Calu3 (cell line): ENCODE measurements at regions not wholly inside any gene's neighbourhood (a gene's known extent, or its start where the extent isn't known, plus 50 kb on each side); places are given as distances from the start of the nearest gene placed in this dataset.
"Not testable (repeated sequence)": the region's sequence is repeated elsewhere in the genome, so short reads cannot be mapped to it uniquely, and the experiment has no call there.

Experiments used
- BruUV-seq: library from RNA; stranded (reverse); fragments of 400-500 nt; replicated peaks from 2 replicates; lab custom pipeline; 2021; lab: Mats Ljungman, UMichigan
- CTCF ChIA-PET: fragments of 300-600 bp; sonication (Branson Sonifier 250); formaldehyde crosslinking; loops from one replicate; lab custom pipeline; 2022; ENCODE audit warnings: antibody characterized with exemption; lab: Charles Lee
- DNase-seq: peaks from one replicate; pipeline ENCODE4 v3.0.0; 2022
- H3K27ac Mint-ChIP-seq: one replicate; pipeline ENCODE4 v1.8.0; 2022; ENCODE audit warnings: mixed read lengths; ENCODE audit not compliant: unreplicated experiment
- H3K27me3 Mint-ChIP-seq: one replicate; pipeline ENCODE4 v1.8.0; 2022; ENCODE audit warnings: mixed read lengths; ENCODE audit not compliant: unreplicated experiment
- H3K36me3 Mint-ChIP-seq: one replicate; pipeline ENCODE4 v1.8.0; 2022; ENCODE audit warnings: mild to moderate bottlenecking, moderate library complexity, mixed read lengths; ENCODE audit not compliant: insufficient read depth, unreplicated experiment
- H3K4me1 Mint-ChIP-seq: one replicate; pipeline ENCODE4 v1.8.0; 2022; ENCODE audit warnings: mild to moderate bottlenecking, low read depth, mixed read lengths; ENCODE audit not compliant: unreplicated experiment
- H3K4me3 Mint-ChIP-seq: one replicate; pipeline ENCODE4 v1.8.0; 2022; ENCODE audit warnings: mild to moderate bottlenecking, low read depth, moderate library complexity, mixed read lengths; ENCODE audit not compliant: unreplicated experiment
- H3K9me3 Mint-ChIP-seq: one replicate; pipeline ENCODE4 v1.8.0; 2022; ENCODE audit warnings: low read depth, mixed read lengths; ENCODE audit not compliant: unreplicated experiment
- intact Hi-C: fragments of 100-400 bp; cut with micrococcal nuclease; formaldehyde crosslinking; loops from one replicate; pipeline ENCODE4 v1.10.0; 2022; ENCODE audit not compliant: unreplicated experiment
- TF ChIP-seq, protein P1 (sequence below): fragments of 200-600 bp; IDR thresholded peaks from one replicate; pipeline ENCODE4 v1.8.0; 2022; ENCODE audit warnings: antibody characterized with exemption; ENCODE audit not compliant: unreplicated experiment

GRCh38 chr12:75943730-75944096, 87.9 kb downstream of the PHLDA1 start:
- Mint-ChIP-seq H3K36me3 (peaks cover 29% of the 10 kb centered on the region), H3K4me1 (peaks cover 34% of the 10 kb centered on the region), H3K9me3 (no peaks in the 10 kb centered on the region), H3K4me3 (peak overlapping the region; percentile 57), H3K27me3 (no peaks in the 10 kb centered on the region), H3K27ac (peak overlapping the region; percentile 87)
- TSS peak; percentile 93 for BruUV-seq
- TF ChIP-seq, protein P1, sequence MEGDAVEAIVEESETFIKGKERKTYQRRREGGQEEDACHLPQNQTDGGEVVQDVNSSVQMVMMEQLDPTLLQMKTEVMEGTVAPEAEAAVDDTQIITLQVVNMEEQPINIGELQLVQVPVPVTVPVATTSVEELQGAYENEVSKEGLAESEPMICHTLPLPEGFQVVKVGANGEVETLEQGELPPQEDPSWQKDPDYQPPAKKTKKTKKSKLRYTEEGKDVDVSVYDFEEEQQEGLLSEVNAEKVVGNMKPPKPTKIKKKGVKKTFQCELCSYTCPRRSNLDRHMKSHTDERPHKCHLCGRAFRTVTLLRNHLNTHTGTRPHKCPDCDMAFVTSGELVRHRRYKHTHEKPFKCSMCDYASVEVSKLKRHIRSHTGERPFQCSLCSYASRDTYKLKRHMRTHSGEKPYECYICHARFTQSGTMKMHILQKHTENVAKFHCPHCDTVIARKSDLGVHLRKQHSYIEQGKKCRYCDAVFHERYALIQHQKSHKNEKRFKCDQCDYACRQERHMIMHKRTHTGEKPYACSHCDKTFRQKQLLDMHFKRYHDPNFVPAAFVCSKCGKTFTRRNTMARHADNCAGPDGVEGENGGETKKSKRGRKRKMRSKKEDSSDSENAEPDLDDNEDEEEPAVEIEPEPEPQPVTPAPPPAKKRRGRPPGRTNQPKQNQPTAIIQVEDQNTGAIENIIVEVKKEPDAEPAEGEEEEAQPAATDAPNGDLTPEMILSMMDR, result no peak
- CTCF ChIA-PET, result interaction anchor here (0.8 to 2.4 kb wide), 8 partner anchors 9 to 304 kb away, joined by 3 to 13 read pairs (median 4); partner anchors contain the start of gene PHLDA1
- DNase-seq, result no peak
- intact Hi-C loops, result loop anchor here (2.0 to 5.0 kb wide), 5 partner anchors 35 to 383 kb away; no protein-coding TSS in a partner anchor

- H3K9me3 Mint-ChIP-seq, CTCF ChIA-PET, H3K4me3 Mint-ChIP-seq, H3K27ac Mint-ChIP-seq, H3K27me3 Mint-ChIP-seq, BruUV-seq, DNase-seq: not testable (repeated sequence)
- intact Hi-C loops, result loop anchor here (5.0 kb wide), 1 partner anchor 299 kb away; no protein-coding TSS in a partner anchor
- H3K36me3 Mint-ChIP-seq, result peaks cover 29% of the 10 kb centered on the region
- peaks cover 27% of the 10 kb centered on the region for H3K4me1 Mint-ChIP-seq
These were observed 89.9 kb downstream of the PHLDA1 start for GRCh38 chr12:75941661-75942060.

- CTCF ChIA-PET, result no interaction called here
- H3K27me3 Mint-ChIP-seq, result no peaks in the 10 kb centered on the region
- no peak for DNase-seq
- H3K4me1 Mint-ChIP-seq, result peaks cover 7% of the 10 kb centered on the region
- TF ChIP-seq, protein P1, result no peak
- H3K4me3 Mint-ChIP-seq, result no peak overlapping the region
- peaks cover 19% of the 10 kb centered on the region for H3K36me3 Mint-ChIP-seq
- no TSS peak for BruUV-seq
- no peak overlapping the region for H3K27ac Mint-ChIP-seq
- intact Hi-C loops, result no loop called here
- H3K9me3 Mint-ChIP-seq, result no peaks in the 10 kb centered on the region
These were observed 92.4 kb downstream of the PHLDA1 start for GRCh38 chr12:75939016-75939642.

DNA sequence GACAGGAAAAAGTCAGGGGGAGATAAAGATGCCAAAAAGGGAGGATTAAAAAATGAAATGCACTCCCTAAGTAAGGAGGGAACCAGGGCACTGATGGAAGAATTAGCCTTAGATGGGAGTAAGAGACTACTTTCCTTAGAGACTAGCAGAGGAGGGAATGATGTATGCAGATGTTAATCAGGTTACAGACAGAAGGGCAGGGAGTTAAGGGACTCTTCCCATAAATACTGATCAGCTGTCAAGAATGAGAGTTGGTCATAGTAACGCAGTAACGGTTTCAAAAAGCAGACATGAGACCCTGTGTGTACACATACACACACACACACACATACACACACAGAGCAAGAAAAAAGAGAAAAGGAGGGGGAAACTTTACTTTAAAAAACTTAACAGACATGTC, 93.4 kb downstream of the PHLDA1 start:
- TF ChIP-seq, protein P1, result no peak
- Mint-ChIP-seq H3K27ac (no peak overlapping the region), H3K36me3 (peaks cover 21% of the 10 kb centered on the region), H3K4me3 (no peak overlapping the region), H3K9me3 (no peaks in the 10 kb centered on the region), H3K27me3 (no peaks in the 10 kb centered on the region), H3K4me1 (no peaks in the 10 kb centered on the region)
- intact Hi-C loops, result no loop called here
- DNase-seq, result no peak
- BruUV-seq, result no TSS peak
- CTCF ChIA-PET, result interaction anchor here (0.7 kb wide), 1 partner anchor 82 kb away, joined by 3 read pairs; no protein-coding TSS in a partner anchor

DNA sequence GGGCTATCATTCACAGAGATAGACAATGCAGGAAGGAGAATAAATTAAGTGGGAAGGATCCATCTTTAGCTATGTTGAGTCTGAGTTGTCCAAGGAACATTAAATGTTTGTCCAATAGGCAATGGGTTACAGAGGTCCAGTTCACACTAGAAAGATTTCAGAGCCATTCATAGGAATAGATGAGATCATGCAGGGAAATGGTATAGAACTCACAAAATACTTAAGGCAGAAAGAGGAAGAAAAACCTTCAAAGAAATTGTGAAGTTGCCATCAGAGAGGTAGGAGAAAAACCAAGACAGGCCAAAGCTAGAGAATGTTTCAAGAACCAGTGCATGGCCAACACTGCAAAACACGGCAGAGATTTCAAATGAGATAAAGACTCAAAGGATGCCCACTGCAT, 94.1 kb downstream of the PHLDA1 start:
- H3K36me3 Mint-ChIP-seq, result peaks cover 28% of the 10 kb centered on the region
- intact Hi-C loops, result no loop called here
- no TSS peak for BruUV-seq
- no peak overlapping the region for H3K27ac Mint-ChIP-seq
- no peaks in the 10 kb centered on the region for H3K9me3 Mint-ChIP-seq
- TF ChIP-seq, protein P1, result no peak
- CTCF ChIA-PET, result interaction anchor here (0.7 kb wide), 1 partner anchor 83 kb away, joined by 3 read pairs; no protein-coding TSS in a partner anchor
- DNase-seq, result no peak
- H3K4me3 Mint-ChIP-seq, result no peak overlapping the region
- H3K27me3 Mint-ChIP-seq, result no peaks in the 10 kb centered on the region
- peaks cover 6% of the 10 kb centered on the region for H3K4me1 Mint-ChIP-seq
